ENCODE measurements at regions not wholly inside any gene's neighbourhood (a gene's known extent, or its start where the extent isn't known, plus 50 kb on each side); places are given as distances from the start of the nearest gene placed in this dataset.

- Histone ChIP-seq H3K9me3 (ENCODE audit: low read length) (no peaks in the 10 kb centered on the region), H3K27ac (ENCODE audit: low read length) (no peak overlapping the region), H3K27me3 (ENCODE audit: insufficient read depth, low read depth, low read length) (no peaks in the 10 kb centered on the region), H3K9ac (ENCODE audit: low read length) (no peak overlapping the region), H3K36me3 (ENCODE audit: insufficient read depth, low read length) (no peaks in the 10 kb centered on the region), H2AFZ (ENCODE audit: low read depth, low read length) (no peak overlapping the region), H3K4me2 (ENCODE audit: low read length) (no peak overlapping the region), H3K79me2 (replicated peaks; ENCODE audit: insufficient read depth, low read length) (no peaks in the 10 kb centered on the region), H3K9me2 (ENCODE audit: insufficient read depth, low read length) (no peaks in the 10 kb centered on the region), H4K20me1 (ENCODE audit: insufficient read depth) (no peaks in the 10 kb centered on the region), H3F3A (ENCODE audit: insufficient read depth, low read length, poor library complexity, severe bottlenecking) (no peaks in the 10 kb centered on the region), H3K4me3 (ENCODE audit: low read length) (no peak overlapping the region)
- no peak for TF ChIP-seq RAD21 (conservative IDR thresholded peaks at IDR 0.05)
- no peak for TF ChIP-seq EZH2 (IDR thresholded peaks at IDR 0.05; ENCODE audit: borderline replicate concordance, insufficient read depth, low read length, poor library complexity, severe bottlenecking)
- no peak for TF ChIP-seq REST (IDR thresholded peaks at IDR 0.05; ENCODE audit: borderline replicate concordance)
- TF ChIP-seq SMC3 (conservative IDR thresholded peaks at IDR 0.05; ENCODE audit: poor library complexity): no peak
- TF ChIP-seq POLR2AphosphoS5 (IDR thresholded peaks at IDR 0.05): no peak
- TF ChIP-seq CTCF (IDR thresholded peaks at IDR 0.05; ENCODE audit: poor library complexity, severe bottlenecking): no peak
- TF ChIP-seq MXI1 (conservative IDR thresholded peaks at IDR 0.05; ENCODE audit: poor library complexity, severe bottlenecking): no peak
- TF ChIP-seq TAF1 (IDR thresholded peaks at IDR 0.05; ENCODE audit: low read depth): no peak
- no peak for TF ChIP-seq EP300 (conservative IDR thresholded peaks at IDR 0.05; ENCODE audit: poor library complexity, severe bottlenecking)
These were observed 83.8 kb upstream of the FSTL4 start for GRCh38 chr5:133696006-133696584.

GRCh38 chr5:133694181-133694831 lies 82.0 kb upstream of the FSTL4 start:
- Histone ChIP-seq H3K36me3 (ENCODE audit: insufficient read depth, low read length) (no peaks in the 10 kb centered on the region), H2AFZ (ENCODE audit: low read depth, low read length) (no peak overlapping the region), H3K9me3 (ENCODE audit: low read length) (no peaks in the 10 kb centered on the region), H3K4me3 (ENCODE audit: low read length) (no peak overlapping the region), H4K20me1 (ENCODE audit: insufficient read depth) (no peaks in the 10 kb centered on the region), H3K27me3 (ENCODE audit: insufficient read depth, low read depth, low read length) (no peaks in the 10 kb centered on the region), H3K9ac (ENCODE audit: low read length) (no peak overlapping the region), H3F3A (ENCODE audit: insufficient read depth, low read length, poor library complexity, severe bottlenecking) (no peaks in the 10 kb centered on the region), H3K27ac (ENCODE audit: low read length) (no peak overlapping the region), H3K9me2 (ENCODE audit: insufficient read depth, low read length) (no peaks in the 10 kb centered on the region), H3K79me2 (replicated peaks; ENCODE audit: insufficient read depth, low read length) (no peaks in the 10 kb centered on the region), H3K4me2 (ENCODE audit: low read length) (no peak overlapping the region)
- TF ChIP-seq CTCF (IDR thresholded peaks at IDR 0.05; ENCODE audit: poor library complexity, severe bottlenecking): no peak
- no peak for TF ChIP-seq RAD21 (conservative IDR thresholded peaks at IDR 0.05)
- TF ChIP-seq TAF1 (IDR thresholded peaks at IDR 0.05; ENCODE audit: low read depth): no peak
- no peak for TF ChIP-seq EZH2 (IDR thresholded peaks at IDR 0.05; ENCODE audit: borderline replicate concordance, insufficient read depth, low read length, poor library complexity, severe bottlenecking)
- TF ChIP-seq SMC3 (conservative IDR thresholded peaks at IDR 0.05; ENCODE audit: poor library complexity): no peak
- TF ChIP-seq MXI1 (conservative IDR thresholded peaks at IDR 0.05; ENCODE audit: poor library complexity, severe bottlenecking): no peak
- no peak for TF ChIP-seq POLR2AphosphoS5 (IDR thresholded peaks at IDR 0.05)
- no peak for TF ChIP-seq REST (IDR thresholded peaks at IDR 0.05; ENCODE audit: borderline replicate concordance)

Measured in neural cell (in vitro differentiated cells).